Iris pigment epithelial cell (primary cell): ENCODE measurements at regions not wholly inside any gene's neighbourhood (a gene's known extent, or its start where the extent isn't known, plus 50 kb on each side); places are given as distances from the start of the nearest gene placed in this dataset.

Experiments
- DNase-seq: peaks from one replicate; pipeline ENCODE4 v3.0.0-alpha.2; 2011; ENCODE audit warnings: low read depth

DNA sequence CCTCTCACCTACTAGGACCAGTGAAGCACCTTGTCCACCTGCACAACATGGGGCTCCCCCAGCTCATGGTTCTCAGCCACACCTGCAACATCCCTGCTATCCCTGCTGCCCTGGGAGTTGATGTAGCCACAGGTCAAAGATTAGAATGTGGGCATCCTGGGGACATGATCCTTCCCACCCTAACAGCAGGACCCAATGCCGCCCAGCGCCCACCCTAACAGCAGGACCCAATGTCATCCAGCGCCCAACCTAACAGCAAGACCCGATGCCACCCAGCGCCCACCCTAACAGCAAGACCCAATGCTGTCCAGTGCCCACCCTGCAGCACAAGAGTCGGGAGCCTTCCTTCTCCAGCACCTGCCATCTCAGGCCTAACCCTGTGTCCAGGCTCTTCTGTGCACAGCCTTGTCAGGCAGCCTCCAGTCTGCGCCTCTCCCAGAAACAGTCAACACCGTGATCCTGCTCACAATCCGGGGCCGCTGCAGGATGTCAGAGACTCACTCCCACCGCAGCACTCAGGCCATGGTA lies 237.3 kb upstream of the SALL3 start:
- DNase-seq = no peak

DNA sequence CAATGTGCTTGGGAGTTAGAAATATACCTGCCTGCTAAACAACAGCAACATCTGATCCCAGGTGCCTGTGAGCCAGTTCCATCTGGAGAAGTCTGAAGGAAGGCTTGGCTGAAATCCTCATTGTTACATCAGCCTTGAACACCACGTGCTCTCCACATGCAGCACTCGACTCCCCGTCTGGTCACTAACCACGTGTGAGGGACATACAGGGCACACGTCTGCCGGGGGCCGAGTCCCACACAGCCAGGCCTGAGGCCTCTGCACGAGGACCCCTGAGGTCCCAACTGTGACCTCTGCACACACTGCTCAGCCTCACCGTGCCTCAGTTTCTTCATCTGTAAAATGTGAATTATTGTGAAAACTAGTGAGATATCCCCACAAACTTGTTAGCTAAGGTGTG lies 236.5 kb upstream of the SALL3 start:
- no peak for DNase-seq

DNA sequence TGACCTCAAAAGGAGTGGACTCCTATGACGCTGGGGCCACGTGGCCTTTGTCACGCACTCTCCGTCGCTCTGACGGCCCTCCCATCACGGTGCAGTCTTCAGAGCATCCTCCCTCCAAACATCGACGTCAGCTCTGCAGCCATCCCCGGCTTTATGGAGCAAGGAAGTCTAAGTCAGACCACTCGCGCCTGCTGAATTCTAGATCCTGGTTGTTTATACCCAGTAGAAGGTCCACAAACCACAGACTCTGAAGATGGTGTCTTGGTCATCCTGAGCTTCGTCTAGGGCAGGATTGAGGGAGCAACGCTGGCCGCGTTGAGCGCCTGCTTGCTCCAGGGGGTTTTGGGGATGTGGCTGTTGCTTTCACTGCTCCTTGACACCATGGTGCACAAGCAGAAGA lies 228.0 kb upstream of the SALL3 start:
- no peak for DNase-seq

DNA sequence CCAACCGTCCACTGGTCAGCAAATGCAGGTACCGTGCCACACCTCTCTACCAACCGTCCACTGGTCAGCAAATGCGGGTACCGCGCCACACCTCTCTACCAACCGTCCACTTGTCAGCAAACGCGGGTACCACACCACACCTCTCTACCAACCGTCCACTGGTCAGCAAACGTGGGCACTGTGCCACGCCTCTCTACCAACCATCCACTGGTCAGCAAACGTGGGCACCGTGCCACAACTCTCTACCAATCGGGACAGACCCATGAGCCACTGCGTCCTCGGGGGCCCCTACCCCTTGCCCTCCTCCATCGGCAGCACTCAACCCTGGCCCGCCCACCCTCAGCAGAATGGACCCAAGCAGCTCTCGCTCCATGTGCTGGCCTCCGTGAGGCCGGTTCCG lies 226.4 kb upstream of the SALL3 start:
- DNase-seq = no peak

DNA sequence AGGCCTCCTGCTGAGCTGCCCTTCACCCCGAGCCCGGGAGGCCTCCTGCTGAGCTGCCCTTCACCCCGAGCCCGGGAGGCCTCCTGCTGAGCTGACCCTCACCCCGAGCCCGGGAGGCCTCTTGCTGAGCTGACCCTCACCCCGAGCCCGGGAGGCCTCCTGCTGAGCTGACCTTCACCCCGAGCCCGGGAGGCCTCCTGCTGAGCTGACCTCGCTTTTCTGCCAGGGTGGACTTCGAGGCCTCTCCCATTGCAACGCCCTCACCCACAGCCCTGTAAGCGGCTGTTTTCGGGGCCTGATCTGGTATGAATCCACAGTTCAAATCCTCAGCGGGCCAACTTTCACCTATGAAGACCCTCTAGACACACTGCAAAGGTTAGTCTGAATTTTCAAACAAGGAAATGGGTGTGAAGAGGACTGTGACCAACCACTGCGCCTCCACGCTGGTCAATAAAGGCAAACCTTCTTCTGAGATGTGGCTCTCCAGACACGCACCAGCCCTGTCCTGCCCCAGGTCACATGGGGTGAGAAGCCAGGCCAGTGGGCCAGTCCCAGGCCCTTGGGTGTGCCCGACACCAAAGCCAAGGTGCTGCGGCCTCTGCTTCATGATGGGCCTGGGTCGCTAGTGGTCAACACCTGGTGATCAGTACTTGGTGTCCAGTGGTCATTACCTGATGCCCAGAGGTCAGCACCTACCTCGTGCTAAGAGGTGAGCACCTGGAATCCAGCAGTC lies 225.1 kb upstream of the SALL3 start:
- no peak for DNase-seq

DNA sequence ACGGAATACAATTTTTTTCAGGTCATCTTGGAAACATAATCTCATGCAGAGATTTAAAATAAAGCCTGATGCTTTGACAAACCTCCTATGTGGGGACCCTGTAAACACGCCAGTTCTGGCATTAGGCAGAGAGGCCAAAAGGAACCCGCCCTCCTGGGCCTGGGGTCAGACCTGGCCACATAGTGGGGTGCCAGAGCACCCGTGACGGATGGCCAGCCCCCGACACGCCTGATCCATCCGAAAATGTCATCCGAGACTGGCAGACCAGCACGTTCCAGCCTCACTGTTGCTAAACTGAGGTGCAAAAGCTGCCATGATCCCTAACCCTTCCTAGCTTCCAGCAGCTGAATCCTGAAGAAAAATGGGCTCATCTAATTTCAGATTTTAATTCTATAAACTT lies 222.6 kb upstream of the SALL3 start:
- DNase-seq = no peak

DNA sequence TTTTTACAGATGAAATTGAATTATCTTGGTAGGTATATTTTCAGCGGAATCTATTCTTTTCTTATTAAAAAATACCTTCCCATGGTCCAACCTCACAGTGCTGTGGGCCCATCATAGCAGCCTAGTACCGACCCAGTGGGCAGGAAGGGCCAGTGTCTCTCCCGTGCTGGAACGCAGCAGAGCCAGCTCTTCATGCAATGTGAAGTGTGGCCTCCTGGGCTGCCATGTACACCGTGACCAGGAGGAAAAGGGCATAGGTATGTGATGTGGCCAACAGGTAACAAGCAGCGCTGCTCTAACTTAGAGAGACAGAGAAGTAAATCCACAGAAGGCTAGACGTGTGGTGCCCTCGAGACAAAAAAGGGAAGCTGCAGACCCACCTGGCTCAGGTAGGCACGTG lies 221.1 kb upstream of the SALL3 start:
- no peak for DNase-seq

DNA sequence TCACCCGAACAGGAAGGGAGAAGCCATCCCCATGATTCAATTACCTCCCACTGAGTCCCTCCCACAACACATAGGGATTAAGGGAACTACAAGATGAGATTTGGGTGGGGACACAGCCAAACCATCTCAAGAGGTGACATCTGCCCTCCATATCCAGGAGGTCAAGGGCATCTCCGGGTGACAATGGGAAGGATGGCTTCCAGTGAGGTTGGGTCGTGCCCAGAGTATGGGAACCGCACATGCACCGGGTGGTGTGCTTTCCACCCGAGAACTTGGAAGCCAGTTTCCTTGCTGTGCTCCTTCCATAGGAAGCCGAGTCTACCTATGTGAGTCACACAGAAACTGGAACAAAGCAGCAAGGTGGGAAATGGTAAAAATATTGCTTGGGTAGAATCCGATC lies 216.9 kb upstream of the SALL3 start:
- no peak for DNase-seq

DNA sequence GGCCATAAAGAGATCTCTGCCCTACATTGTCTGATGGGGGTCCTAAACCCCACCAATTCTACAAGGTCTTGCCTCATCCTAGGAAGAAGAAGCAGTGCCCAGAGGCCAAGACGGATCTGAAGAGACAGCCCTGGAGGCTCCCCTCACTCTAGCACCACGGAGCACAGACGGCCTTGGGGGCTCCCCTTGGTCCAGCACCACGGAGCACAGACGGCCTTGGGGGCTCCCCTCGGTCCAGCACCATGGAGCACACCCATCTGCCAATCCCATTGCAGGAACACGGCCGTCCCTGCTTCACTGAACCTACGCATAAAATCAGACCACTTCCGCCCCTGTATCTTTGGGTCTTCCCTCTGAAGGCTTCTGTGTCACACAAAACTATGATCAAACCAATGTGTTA lies 215.1 kb upstream of the SALL3 start:
- no peak for DNase-seq

DNA sequence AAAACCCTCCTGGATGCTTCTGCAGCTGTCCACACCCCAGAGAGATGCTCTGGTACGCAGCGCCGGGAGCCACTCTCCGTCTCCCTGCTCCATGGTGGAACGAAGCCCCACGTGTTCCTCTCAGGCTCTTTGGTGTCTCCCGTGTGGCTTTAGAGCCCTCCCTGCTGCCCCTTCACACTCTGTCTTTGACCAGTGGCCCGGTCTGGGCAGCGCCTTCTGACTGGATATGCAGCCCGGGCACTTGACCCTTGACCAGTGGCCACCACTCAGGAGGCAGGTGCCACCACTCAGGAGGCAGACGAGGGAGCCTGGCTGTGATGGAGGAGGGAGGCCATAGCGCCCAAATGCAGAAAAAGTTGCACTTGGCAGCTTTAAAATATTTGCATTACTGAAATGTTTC lies 214.5 kb upstream of the SALL3 start:
- DNase-seq = no peak

DNA sequence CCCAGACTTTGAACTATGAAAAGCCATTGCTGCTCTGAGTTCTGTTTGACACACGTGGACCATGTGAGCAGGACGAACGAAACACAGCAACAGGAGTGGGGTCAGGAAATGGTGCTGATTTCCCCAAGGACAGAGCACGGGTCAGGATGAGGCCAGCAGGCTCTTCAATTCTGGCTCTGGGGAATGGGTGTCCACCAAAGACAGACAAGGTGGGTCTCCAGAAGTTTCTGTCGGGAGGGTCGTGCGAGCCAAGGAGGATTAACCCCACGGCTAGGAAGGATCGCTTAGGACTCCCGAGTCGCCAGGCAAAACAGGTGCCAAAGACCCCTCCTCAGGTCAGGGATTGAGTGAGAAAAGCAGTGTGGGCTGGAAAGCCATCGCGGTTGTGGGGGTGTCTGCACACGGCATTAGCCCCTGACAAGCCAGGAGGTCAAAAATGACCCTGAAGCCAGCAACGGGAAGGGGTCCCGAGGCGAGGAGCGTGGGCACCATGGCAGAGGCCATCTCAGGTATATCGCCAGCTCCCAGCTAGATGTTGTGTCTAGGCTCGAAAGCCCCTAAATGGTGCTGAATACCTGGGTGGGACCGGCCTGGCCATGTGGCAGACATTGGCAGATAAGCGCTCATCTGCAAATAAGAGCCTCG lies 213.9 kb upstream of the SALL3 start:
- no peak for DNase-seq

DNA sequence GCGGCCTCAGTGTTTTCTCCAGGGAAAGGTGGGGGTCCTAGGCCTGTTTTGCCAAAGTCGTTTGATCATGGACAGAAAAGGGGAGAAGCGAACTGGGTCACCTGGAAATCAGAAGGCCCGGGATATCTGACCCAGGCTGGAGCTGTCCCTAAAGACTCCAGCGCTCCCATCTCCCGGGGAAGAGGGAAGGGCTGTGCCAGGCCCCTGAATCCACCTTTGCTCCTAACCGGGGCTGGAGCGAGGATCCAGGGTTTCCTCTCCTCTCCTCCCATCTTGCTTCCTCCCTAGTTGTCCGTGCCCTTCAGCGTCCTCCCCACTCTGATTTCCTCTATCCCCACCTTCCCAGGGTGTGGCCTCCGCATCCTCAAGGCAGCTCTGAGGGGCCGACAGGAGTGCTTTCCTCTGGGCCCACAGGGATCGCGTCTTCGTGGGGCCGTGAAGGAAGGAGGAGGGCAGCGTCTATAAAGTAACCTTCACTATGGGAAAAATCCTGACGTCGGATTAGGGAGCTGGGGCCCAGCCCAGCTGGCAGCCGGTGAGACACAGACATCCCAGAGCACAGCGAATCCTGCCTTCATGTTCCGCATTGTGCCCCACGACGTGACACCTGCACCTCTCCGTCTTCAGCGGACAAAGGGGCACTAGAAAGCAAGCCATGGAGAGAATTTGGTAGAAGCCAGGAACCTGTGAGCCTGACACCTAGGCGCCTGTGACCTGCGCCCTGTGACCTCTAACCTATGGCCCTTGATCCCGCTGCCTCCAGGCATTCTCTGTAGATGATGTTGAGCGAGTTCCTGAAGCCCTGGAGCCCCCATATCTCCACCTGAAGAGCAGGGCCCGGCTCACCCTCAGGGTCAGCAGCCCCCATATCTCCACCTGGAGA lies 212.7 kb upstream of the SALL3 start:
- DNase-seq = no peak

DNA sequence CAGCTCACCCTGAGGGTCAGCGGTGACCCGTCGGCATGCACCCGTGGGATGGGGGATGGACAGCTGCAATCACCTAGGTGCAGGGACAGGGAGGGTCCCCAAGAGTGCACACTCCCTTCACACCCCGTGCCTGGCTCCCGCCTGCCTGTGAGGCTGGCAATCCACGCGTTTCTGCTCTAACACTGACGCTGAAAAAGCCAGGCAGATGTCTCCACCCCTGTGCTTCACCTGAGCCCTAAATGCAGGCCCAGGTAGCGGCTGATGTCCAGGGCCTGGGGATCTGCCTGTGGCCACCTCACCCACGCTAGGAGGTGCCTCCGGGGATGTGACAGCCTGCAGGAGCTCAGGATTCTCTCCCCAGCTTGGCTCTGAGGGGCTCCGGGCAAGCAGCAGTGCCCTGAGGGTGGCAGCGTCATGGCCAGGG lies 212.0 kb upstream of the SALL3 start:
- DNase-seq = no peak

DNA sequence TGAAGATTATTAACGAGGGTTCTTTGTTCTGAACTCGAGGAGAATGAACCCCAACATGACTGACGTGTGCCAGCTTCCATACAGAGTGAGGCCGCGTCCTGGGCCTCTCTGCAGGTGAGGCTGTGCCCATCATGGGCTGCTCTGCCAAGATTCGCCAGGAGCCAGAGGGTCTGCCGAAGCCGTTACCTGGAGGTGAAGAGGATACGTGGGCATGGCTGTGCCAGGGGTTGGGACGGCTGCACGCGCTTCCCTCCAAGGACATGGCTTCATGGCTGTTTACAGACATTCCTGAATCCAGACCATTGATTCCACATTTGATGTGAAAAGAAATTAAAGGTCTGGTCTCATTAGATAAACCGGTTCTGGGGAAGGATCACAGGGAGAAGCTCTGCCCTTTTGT lies 211.4 kb upstream of the SALL3 start:
- no peak for DNase-seq

DNA sequence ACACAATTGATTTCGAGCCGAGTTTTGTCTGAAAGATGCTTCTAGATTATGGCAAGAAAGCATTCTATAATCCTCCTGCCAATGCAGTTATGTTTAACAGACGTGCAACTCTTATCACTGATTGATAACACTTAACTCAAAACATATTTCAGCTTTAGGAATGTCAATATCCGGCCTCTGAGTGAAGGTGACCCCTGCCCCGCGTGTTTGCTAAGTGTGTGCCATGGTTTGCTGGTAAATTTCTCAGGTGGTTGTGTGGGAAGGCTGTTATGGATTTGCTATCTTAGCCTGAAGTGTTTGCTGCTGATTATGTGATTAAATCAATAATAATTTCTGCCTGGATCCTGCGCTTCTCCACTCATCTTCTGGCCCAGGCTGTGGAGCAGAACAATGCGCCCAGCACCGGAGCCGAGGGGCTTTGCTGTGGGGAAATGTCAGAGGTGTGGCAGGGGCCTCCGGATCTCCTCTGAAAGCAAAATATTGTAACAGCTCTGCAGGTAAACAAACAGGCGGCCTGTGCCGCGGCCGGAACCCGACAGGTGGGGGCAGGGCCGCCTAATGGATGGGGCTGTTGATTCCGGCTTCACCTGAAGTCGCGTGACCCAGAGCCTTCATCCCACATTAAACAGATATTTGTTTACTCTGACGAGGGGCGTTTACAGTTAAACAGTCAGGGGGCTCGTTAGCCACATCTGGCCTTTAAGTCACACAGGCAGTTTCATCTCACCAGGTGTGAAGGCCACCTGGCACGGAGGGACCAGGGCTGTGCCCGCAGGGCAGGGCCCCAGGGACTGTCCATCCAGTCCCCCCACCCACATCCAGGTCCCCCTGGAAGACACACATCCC lies 210.7 kb upstream of the SALL3 start:
- no peak for DNase-seq

DNA sequence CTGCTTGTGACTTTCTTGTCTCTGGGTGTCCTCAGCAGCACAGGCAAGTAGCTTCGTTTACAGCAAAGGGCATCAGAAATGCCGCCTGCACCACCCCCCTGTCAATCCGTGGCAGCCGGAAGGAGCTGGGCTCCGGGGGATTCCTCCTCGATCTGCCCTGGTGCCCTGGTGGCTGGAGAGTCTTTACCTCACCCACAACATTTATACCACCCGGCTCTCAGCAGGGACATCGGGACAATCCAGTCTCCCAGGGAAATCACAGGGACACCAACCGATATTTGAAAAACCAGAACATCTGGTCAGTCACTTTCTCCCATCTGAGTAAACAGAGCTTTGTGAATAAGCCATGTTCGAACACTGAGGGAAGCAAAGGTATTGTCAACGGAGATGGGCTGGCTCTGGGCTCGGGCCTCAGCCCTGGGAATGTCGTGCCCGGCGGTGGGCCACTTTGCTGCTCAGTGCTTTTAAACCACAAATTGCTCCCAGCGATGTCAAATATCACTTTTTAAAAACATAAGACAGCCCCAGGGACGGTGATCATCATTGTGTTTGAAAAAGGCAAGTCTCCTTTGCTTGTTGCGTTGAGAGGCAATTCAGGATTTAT lies 210.0 kb upstream of the SALL3 start:
- DNase-seq = no peak

DNA sequence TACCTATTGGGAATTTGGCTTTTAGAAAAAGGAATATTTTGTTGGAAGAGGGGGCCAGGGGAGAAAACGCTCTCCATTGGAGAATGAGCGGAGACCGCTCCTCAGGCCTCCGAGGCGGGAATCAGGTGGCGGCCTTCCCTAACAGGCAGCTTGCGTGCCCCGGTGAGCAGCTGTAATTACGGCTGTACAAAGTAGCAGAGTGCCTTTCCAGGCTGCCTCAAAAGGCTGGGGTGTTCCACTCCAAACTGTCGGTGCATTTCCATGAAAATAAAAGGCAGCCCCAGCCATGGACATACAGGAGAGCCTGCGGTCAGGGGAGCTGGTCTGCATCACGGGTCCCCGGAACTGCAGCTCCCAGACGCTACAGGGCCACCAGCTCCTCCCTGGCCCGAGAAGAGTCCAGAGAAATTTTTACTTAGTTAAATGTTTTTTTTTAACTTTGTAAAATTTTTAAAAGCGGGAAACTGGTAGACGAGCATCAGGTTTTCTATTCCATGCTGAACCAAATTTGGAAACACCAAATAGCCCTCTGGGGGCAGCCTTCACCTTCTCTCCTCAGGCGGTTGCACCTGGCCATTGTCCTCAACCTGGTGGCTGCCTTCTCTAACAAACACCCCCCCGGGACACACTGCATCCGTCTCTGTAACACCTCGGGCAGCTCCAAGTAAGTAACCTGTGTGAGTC lies 209.3 kb upstream of the SALL3 start:
- DNase-seq = no peak

DNA sequence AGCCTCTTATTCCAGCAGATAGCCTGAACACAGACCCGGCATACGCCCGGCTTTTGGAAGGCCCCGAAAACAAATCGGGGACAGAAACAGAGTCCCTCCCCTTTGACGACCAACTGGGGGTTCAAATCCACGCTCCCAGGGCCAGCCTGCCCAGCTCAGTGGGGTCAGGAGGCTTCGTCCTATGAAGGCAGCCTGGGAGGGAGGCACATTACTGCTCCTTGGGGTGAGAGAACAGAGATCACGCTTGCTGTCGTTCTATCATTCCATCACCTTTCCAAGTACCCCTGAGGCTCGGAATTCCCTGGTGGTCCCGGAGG lies 208.8 kb upstream of the SALL3 start:
- DNase-seq = no peak

DNA sequence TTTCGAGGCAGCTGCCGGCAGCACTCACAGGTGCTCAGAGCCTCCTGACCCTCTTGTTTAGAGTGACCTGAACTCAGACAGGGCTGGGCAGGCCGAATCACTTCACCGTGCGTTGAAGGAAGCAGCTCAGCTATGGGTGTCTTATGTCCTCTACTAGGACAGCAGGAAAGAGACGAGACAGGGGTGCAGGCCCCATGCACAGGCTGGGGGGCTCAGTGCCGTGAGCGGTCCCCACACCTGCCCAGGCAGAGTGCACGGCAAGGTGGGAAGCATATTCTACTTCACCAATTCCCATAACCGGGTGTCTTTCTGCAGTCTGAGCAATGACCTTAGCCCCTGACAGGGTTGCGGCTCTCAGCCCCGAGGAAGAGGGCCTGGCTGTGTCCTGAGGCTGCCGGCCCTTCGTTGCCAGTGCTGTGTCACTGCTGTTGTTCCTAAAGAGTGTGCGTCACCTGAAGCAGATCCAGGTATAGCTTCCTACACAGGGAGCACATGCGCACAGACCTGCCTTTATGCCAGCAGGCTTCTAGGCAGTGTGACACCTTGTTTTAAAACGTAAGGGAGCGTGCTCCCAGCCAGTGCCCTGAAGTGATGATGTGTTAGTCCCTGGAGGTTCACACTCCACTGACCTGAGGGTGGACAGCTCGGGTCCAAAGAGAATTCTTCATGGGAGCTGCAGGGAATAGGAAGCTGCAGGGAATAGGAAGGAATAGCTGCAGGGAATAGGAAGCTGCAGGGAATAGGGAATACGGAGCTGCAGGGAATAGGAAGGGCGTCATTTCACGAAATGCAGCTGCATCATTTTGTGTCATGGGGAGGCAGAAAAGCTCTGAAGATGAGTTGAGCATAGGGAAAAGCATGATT lies 207.9 kb upstream of the SALL3 start:
- no peak for DNase-seq
